ENCODE measurements at regions not wholly inside any gene's neighbourhood (a gene's known extent, or its start where the extent isn't known, plus 50 kb on each side); places are given as distances from the start of the nearest gene placed in this dataset.

- H3K9me3 ChIP-seq (ENCODE audit: control insufficient read depth, low read depth, low read length), result no peaks in the 10 kb centered on the region
- no peak overlapping the region for H3K14ac ChIP-seq (ENCODE audit: insufficient read depth, low read length)
- no peaks in the 10 kb centered on the region for H3K27me3 ChIP-seq (ENCODE audit: insufficient read depth, low read length)
- no peaks in the 10 kb centered on the region; the same call in 1 of the 2 replicates for H3K4me1 ChIP-seq (ENCODE audit: insufficient read depth, low read length)
- Mint-ChIP-seq H3K9me3 (no peaks in the 10 kb centered on the region), H3K27ac (peak overlapping the region in 1 of 3 experiments; percentile 48; a peak in 1 of 7 replicates), H3K4me3 (no peak overlapping the region), H3K4me1 (peaks cover 22 to 33% of the 10 kb centered on the region in 2 experiments), H3K27me3 (ENCODE audit: low read depth) (no peaks in the 10 kb centered on the region), H3K36me3 (ENCODE audit: insufficient read depth in 1 of 3, low read depth in 3 of 3) (no peaks in the 10 kb centered on the region)
- H4K20me1 ChIP-seq (ENCODE audit: control insufficient read depth, insufficient read depth, insufficient read length), result no peaks in the 10 kb centered on the region
- H2BK12ac ChIP-seq (ENCODE audit: insufficient read length, low read depth, low read length), result no peak overlapping the region
- no peaks in the 10 kb centered on the region for H3K79me2 ChIP-seq (ENCODE audit: insufficient read depth, low read length)
- no peak overlapping the region for H2BK5ac ChIP-seq (ENCODE audit: insufficient read length, low read length)
- H2BK15ac ChIP-seq (ENCODE audit: low read depth, low read length), result no peak overlapping the region
- H3K9ac ChIP-seq (ENCODE audit: extremely low read depth, insufficient read length, low read length), result no peak overlapping the region
- no peak overlapping the region for H3K18ac ChIP-seq (ENCODE audit: insufficient read length, low read depth, low read length)
- no peak overlapping the region for H2BK120ac ChIP-seq (ENCODE audit: low read depth, low read length, poor library complexity, severe bottlenecking)
- H3T11ph ChIP-seq (ENCODE audit: low read length), result no peak overlapping the region
- TF ChIP-seq CTCF (conservative IDR thresholded peaks at IDR 0.05), result no peak
- H3K56ac ChIP-seq (ENCODE audit: insufficient read length, low read depth, low read length), result no peak overlapping the region
- no peak overlapping the region for H2AFZ ChIP-seq (ENCODE audit: low read length)
- H3K79me1 ChIP-seq (ENCODE audit: insufficient read depth, low read depth, low read length, poor library complexity, severe bottlenecking), result no peaks in the 10 kb centered on the region
- no peak overlapping the region for H2AK5ac ChIP-seq (ENCODE audit: insufficient read length, low read length)
- no peak overlapping the region for H2BK20ac ChIP-seq (ENCODE audit: low read depth, low read length, poor library complexity, severe bottlenecking)
- no peak overlapping the region for H3K23ac ChIP-seq (ENCODE audit: insufficient read length, low read depth, low read length)
- no peak overlapping the region for H4K8ac ChIP-seq (replicated peaks; ENCODE audit: insufficient read length, low read depth, low read length)
- no peak for DNase-seq
- no peak overlapping the region for H3K4ac ChIP-seq (ENCODE audit: low read depth, low read length)
- no peak overlapping the region for H4K91ac ChIP-seq (ENCODE audit: insufficient read length, low read depth, low read length)
- H3K27ac ChIP-seq (ENCODE audit: insufficient read length, low read depth, low read length), result no peak overlapping the region
- H3K23me2 ChIP-seq (ENCODE audit: insufficient read length, low read depth, low read length, poor library complexity, severe bottlenecking), result no peaks in the 10 kb centered on the region
- no peak overlapping the region for H3K4me2 ChIP-seq (ENCODE audit: insufficient read depth, insufficient read length, low read length)
- H4K5ac ChIP-seq (ENCODE audit: insufficient read length, low read depth, low read length), result no peak overlapping the region
Measured at GRCh38 chr18:66668706-66669105, 64.8 kb upstream of the CDH19 start.
